ENCODE measurements at regions not wholly inside any gene's neighbourhood (a gene's known extent, or its start where the extent isn't known, plus 50 kb on each side); places are given as distances from the start of the nearest gene placed in this dataset.

DNA sequence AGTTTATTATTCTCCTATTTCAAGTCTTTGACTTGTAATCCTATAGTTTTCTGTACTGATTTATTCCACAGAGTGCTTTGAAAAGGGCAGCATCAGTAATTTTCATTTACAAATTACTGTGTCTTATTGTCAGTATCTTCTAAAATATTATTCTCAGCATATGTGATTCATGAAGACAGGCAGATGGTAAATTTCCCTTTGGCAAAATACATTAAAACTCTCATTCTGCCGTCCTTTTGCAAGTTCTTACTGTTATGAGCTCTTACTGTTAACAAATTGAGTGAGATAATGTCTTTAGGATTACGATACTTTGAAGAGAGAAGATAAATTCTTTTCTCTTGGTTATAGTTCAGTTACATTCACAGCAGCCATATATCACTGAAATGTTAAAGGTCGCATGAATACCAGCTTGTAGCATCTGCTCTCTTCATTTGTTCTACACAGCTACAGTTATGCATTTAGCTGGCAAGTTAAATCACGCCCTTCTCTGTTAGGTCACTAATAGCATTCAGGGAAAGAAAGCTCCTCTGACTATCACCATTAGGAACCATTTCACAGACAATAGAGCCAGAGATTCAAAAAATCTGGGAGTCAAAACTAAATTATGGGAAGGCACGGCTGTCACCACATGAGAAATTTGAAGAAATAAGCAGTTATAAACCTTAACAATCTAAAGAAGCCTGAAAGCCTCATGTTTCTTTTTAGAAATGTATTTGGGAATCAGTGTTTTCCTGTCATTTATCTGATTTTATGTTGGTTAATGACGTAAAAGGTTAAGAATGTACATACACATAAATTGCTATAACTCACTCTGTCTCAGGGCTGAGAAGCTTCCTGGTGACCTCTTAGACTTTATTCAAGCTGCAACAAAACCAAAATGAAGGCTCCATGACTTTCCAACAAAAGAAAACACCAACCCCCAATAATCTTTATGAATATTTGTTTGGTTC is 109.6 kb upstream of the SP4 start:
- TF ChIP-seq TCF12 (IDR thresholded peaks at IDR 0.05; ENCODE audit: low read depth) (no peak), YY1 (IDR thresholded peaks at IDR 0.05; ENCODE audit: low read depth) (no peak), TEAD4 (IDR thresholded peaks at IDR 0.05) (no peak), EP300 (IDR thresholded peaks at IDR 0.05; ENCODE audit: borderline replicate concordance) (no peak), EGR1 (IDR thresholded peaks at IDR 0.05) (no peak), FOXM1 (IDR thresholded peaks at IDR 0.05; ENCODE audit: borderline replicate concordance, low read depth) (no peak), CEBPB (IDR thresholded peaks at IDR 0.05) (no peak), NFIC (IDR thresholded peaks at IDR 0.05) (no peak), TAF1 (IDR thresholded peaks at IDR 0.05; ENCODE audit: low read depth) (no peak), ZBTB7A (IDR thresholded peaks at IDR 0.05; ENCODE audit: low read depth) (no peak), RAD21 (IDR thresholded peaks at IDR 0.05; ENCODE audit: low read depth) (no peak)
- TF ChIP-seq, protein P1, sequence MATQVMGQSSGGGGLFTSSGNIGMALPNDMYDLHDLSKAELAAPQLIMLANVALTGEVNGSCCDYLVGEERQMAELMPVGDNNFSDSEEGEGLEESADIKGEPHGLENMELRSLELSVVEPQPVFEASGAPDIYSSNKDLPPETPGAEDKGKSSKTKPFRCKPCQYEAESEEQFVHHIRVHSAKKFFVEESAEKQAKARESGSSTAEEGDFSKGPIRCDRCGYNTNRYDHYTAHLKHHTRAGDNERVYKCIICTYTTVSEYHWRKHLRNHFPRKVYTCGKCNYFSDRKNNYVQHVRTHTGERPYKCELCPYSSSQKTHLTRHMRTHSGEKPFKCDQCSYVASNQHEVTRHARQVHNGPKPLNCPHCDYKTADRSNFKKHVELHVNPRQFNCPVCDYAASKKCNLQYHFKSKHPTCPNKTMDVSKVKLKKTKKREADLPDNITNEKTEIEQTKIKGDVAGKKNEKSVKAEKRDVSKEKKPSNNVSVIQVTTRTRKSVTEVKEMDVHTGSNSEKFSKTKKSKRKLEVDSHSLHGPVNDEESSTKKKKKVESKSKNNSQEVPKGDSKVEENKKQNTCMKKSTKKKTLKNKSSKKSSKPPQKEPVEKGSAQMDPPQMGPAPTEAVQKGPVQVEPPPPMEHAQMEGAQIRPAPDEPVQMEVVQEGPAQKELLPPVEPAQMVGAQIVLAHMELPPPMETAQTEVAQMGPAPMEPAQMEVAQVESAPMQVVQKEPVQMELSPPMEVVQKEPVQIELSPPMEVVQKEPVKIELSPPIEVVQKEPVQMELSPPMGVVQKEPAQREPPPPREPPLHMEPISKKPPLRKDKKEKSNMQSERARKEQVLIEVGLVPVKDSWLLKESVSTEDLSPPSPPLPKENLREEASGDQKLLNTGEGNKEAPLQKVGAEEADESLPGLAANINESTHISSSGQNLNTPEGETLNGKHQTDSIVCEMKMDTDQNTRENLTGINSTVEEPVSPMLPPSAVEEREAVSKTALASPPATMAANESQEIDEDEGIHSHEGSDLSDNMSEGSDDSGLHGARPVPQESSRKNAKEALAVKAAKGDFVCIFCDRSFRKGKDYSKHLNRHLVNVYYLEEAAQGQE (IDR thresholded peaks at IDR 0.05; ENCODE audit: low read depth), result no peak
- TF ChIP-seq, protein P2, sequence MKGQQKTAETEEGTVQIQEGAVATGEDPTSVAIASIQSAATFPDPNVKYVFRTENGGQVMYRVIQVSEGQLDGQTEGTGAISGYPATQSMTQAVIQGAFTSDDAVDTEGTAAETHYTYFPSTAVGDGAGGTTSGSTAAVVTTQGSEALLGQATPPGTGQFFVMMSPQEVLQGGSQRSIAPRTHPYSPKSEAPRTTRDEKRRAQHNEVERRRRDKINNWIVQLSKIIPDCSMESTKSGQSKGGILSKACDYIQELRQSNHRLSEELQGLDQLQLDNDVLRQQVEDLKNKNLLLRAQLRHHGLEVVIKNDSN (IDR thresholded peaks at IDR 0.05), result no peak
- TF ChIP-seq, protein P3, sequence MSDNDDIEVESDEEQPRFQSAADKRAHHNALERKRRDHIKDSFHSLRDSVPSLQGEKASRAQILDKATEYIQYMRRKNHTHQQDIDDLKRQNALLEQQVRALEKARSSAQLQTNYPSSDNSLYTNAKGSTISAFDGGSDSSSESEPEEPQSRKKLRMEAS (IDR thresholded peaks at IDR 0.05), result no peak
